CD4-positive, alpha-beta T cell treated with Interleukin-6 for 4 hours (primary cell): ENCODE measurements at regions not wholly inside any gene's neighbourhood (a gene's known extent, or its start where the extent isn't known, plus 50 kb on each side); places are given as distances from the start of the nearest gene placed in this dataset.

ENCODE experiments used
- DNase-seq: peaks from one replicate; pipeline ENCODE4 v3.0.0-alpha.2; 2020; ENCODE audit warnings: mixed read lengths

GRCh38 chr10:2949221-2949947 is 118.0 kb upstream of the PFKP start:
- DNase-seq = no peak

GRCh38 chr10:2948127-2948854 is 119.1 kb upstream of the PFKP start:
- DNase-seq = no peak

DNA sequence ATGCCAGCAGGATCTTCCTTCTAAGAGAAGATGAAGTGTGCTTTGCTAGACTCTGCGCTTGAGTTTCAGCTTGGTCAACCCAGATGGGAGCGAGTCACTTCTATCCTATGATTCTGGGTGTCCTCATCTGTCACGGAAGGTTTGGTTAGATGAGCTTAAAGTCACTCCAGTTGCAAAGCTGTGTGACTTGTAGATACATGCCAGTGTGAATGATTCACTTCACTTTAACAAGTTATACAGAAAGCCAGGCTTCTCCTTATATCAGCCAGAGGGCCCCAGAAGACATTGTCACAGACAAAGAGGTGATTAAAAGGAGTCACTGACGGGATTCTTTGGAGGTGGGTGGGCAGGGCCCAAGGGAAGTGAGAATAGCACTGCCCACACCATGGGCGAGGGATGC is 122.6 kb upstream of the PFKP start:
- no peak for DNase-seq

DNA sequence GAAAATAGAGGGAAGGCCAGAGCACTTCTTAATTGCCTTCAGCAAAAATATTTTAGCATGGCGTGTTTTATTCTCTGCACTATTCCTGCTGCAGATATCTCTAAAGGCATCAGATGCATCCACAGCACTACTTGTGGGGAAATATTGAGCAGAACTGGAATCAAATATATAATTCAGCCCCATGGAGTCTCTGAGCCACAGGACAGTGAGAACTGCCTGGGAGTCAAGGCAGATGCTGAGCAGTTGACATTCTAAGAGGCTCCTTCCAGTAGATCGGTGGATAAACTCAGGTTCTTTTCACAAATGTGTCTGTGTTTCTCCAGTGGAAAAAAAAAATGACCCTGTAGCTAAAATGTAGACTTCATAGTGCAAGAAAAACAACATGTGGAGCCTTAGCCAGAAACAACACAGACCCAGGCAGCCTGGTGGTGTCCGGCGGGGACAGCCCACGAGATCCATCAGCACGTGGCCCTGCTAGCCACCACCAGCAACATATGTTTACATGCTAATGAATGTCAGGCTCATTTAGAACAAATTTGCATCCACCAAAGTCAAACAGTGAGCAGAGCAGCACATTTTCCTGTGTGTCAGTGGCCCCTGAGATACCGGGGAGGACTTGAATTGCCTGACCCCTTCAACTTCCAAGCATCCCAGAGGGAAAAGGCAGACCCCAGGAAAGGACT is 123.3 kb upstream of the PFKP start:
- DNase-seq = no peak

DNA sequence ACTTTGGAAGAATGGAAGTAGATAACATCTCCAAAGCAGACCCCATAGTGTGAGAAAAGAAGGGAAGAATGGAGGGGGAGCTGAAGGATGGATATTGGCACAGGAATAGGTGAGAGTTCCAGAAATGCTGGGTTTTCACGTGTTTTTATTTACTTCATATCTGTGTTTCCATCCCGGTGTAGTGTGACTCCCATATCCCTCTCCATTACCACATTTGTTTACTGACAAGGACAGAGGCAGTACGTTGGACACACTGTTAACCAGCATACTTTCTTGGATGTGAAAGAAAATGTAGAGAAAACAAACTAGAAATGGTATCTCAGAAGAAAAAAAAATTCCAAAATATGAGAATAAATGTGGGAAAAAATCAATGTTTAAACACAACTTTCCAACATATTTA is 124.4 kb upstream of the PFKP start:
- no peak for DNase-seq

GRCh38 chr10:2938869-2939268 is 128.5 kb upstream of the PFKP start:
- no peak for DNase-seq

GRCh38 chr10:2936816-2937215 is 130.5 kb upstream of the PFKP start:
- DNase-seq = no peak

DNA sequence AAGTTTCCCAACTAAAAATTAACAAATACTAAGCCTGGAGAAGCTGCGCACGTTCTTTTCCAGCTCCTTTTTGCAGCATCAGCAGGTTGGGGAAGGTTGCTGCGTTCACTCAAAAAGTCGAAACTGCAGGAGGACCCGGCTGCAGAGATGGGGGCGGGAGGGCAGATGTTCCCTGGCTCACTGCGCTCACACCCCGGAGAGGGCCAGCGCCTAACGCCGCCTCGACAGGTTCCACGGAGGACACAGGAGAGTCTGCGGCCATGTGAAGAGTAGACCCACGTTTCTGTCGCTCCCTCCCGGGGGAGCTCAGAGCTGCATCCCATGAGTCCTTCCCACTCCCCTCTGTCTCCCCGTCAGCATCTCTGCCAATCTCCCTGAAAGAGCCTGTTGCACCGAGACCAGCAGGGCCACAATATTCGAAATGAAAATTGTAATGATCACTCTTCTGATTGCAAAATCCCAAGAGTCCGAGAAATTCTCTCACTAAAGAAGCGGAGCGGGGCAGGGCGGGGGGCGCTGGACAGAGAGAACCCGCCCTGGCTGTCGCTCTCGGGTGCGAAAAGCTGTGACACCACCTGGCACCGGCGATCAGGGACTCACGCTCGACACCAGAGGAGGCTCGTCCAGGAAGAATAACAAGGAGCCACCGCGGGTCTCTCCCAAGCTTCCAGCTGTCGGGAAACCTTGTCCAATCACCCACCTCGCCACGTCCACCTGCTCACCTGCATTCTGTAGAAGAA is 131.5 kb upstream of the PFKP start:
- DNase-seq = no peak

GRCh38 chr10:2933924-2934323 is 133.4 kb upstream of the PFKP start:
- DNase-seq = no peak

- DNase-seq = no peak
These were observed 133.8 kb upstream of the PFKP start for GRCh38 chr10:2933519-2933918.

DNA sequence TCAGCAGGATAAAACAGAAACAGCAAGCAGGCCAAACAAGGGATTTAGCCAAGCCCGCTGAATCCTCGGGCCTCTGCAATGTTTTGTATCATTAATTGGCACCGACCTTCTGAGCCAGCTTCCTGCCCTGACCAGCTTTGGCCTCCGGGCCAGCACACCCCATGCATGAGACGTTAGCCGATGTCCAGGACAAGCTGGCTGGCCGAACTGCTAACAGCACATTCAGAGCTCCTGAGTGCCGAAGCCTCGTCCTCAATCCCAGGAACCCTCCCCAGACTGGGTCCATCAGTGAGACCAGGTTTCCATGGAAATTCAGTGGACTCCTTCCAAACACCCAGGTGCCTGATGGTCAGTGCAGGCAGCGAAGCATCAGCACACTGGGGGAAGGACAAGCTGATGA is 134.3 kb upstream of the PFKP start:
- DNase-seq = no peak

- DNase-seq = no peak
These were observed 137.7 kb upstream of the PFKP start for GRCh38 chr10:2929480-2930258.

DNA sequence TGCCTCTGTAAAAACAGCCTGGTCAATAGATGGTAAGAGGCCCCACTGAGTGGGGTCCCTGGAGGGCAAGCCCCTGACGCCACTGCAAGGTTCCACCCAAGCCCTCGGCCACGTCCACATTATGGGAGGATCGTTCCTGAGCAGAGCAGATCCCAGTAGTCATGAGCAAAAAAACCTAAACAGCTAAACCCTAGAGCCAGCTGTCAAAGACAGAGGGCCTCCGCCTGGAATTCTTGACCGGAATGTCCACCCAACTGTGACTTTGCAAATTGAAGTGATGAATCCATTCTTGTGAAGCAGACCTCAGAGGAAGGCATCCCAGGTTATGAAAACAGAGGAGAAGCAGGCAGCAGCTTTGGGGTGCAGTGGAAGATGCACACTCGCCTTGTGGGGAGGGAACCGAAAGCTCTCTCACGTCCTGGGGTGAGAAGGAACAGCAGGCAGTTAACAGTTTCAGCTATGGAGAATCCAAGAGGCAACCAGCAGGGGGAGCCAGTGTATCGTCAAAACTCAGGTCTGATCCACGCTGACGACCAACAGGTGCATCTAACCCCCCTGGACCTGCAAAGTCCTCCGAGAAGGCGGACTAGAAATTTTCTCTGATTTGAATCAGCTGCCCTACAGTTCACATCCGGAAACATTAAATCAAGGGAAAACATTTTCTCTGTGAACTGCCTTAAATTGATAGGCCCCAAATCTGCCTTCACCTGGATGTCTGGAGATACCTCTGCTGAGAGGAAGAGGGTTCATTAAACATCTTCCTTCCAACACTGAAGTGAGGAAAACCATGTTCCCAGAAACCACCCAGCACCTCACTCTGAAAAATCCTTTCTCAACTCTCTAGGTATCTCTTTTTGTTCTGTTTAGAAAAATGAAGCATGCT is 139.1 kb upstream of the PFKP start:
- DNase-seq = peak; percentile 57

- no peak for DNase-seq
These were observed 140.3 kb upstream of the PFKP start for GRCh38 chr10:2926918-2927660.

GRCh38 chr10:2925631-2926030 is 141.7 kb upstream of the PFKP start:
- DNase-seq = peak; percentile 14

DNA sequence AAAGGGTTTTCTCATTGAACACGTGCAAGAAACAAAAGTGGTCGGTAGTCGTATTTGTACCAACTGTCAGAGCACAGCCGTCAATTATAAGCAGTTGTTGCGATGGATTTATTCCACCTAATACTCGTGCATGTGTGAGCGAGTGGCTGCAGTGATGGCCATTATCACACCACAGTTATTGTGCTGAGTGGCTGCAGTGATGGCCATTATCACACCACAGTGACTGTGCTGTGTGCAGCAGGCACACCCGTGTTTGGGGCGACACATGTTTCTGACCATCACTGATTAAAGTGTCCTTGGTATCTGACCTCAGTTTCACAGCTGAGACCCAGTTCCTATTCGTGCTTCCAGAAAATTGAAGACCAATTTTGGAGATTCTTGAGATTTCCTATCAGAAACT is 142.9 kb upstream of the PFKP start:
- DNase-seq = no peak

DNA sequence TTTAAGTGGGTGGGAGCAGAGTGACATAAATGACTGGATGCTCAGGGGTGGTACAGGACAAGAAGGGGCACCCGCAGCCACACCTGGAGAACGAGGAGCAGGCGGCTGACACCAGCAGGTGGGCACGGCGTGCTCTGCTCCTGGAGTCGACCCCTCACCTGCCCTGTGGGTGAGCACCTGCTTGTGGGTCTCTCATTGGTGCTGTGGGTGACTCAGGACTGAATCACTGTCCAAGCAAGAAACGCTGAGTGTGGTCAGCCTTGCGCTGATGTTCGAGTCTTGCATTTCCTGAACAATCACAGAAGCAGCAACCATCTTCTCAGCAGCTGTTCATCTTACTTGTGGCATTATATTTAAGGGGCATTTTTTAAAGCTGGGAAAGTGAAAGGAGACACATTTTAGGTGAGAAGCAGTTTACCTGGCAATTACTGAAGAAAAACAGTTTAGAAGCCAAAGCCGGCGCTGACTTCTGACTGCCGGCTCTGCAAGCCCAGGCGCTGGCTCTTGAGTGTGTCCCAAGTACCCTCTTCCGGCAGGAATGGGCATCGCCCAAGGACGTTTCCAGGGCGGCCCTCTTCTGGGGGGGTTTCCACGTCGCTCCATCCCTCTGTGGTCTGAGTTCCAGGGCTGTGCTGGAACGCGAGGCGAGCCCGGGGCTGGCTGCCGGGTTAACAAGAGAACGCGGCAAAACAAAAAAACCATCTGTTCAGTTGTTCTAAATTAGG is 145.2 kb upstream of the PFKP start:
- no peak for DNase-seq

GRCh38 chr10:2920637-2921036 is 146.7 kb upstream of the PFKP start:
- DNase-seq = no peak

GRCh38 chr10:2920168-2920567 is 147.2 kb upstream of the PFKP start:
- DNase-seq = no peak

GRCh38 chr10:2919016-2919415 is 148.3 kb upstream of the PFKP start:
- DNase-seq = no peak
